OCI-LY3 (cell line): ENCODE measurements at regions not wholly inside any gene's neighbourhood (a gene's known extent, or its start where the extent isn't known, plus 50 kb on each side); places are given as distances from the start of the nearest gene placed in this dataset.

Source experiments
- H2AFZ ChIP-seq: fragments of 200-600, 300-600 bp; shearing (Covaris generic); 2 replicates; pipeline ENCODE4 v1.6.0; 2014; ENCODE audit warnings: antibody characterized with exemption, low read depth, low read length
- H3K27ac ChIP-seq: fragments of 200-600, 300-600 bp; sonication (generic); 2 replicates; pipeline ENCODE4 v1.5.1; 2014; ENCODE audit warnings: mild to moderate bottlenecking, low read length, moderate library complexity, mixed read lengths
- H3K27me3 ChIP-seq: fragments of 200-600, 300-600 bp; sonication (generic); 2 replicates; pipeline ENCODE4 v1.6.1; 2014; ENCODE audit warnings: low read depth, low read length, mixed read lengths
- H3K36me3 ChIP-seq: fragments of 200-600, 300-600 bp; sonication (generic); replicated peaks from 2 replicates; pipeline ENCODE3; 2014; ENCODE audit warnings: low read depth, low read length, mixed read lengths
- H3K4me1 ChIP-seq: fragments of 300-600, 200-600 bp; sonication (generic); 2 replicates; pipeline ENCODE4 v1.6.1; 2014; ENCODE audit warnings: low read length, mixed read lengths
- H3K4me2 ChIP-seq: fragments of 200-600, 300-600 bp; sonication (generic); 2 replicates; pipeline ENCODE4 v1.6.1; 2014; ENCODE audit warnings: low read length, mixed read lengths
- H3K4me3 ChIP-seq: fragments of 300-600, 200-600 bp; sonication (generic); 2 replicates; pipeline ENCODE4 v1.5.1; 2014; ENCODE audit warnings: antibody characterized with exemption, mild to moderate bottlenecking, low read length, moderate library complexity
- H3K79me2 ChIP-seq: fragments of 300-600, 200-600 bp; shearing (Covaris generic); 2 replicates; pipeline ENCODE4 v1.6.1; 2014; ENCODE audit warnings: mild to moderate bottlenecking, low read length, mixed read lengths
- H3K9ac ChIP-seq: fragments of 300-600, 200-600 bp; shearing (Covaris generic); 2 replicates; pipeline ENCODE4 v1.6.0; 2014; ENCODE audit warnings: mild to moderate bottlenecking, low read length, moderate library complexity
- H3K9me3 ChIP-seq: fragments of 200-600, 300-600 bp; shearing (Covaris generic); 2 replicates; pipeline ENCODE4 v1.6.1; 2014; ENCODE audit warnings: low read length, mixed read lengths; ENCODE audit not compliant: insufficient read depth
- H4K20me1 ChIP-seq: fragments of 200-600, 300-600 bp; sonication (generic); 2 replicates; pipeline ENCODE4 v1.6.1; 2016; ENCODE audit warnings: low read length, mixed read lengths; ENCODE audit not compliant: insufficient read depth
- CTCF ChIP-seq: fragments of 200-600, 300-600 bp; sonication (generic); IDR thresholded peaks from 2 replicates; pipeline ENCODE4 v1.5.1; 2014; ENCODE audit warnings: antibody characterized with exemption, low read length, low read depth
- EZH2phosphoT487 ChIP-seq: fragments of 200-600 bp; shearing (Covaris generic); IDR thresholded peaks from 2 replicates; pipeline ENCODE4 v1.6.1; 2018; ENCODE audit warnings: antibody characterized with exemption, mixed run types, low read depth

- Histone ChIP-seq H3K4me1 (peaks cover 21% of the 10 kb centered on the region), H3K79me2 (no peaks in the 10 kb centered on the region), H3K9me3 (no peaks in the 10 kb centered on the region), H3K27me3 (no peaks in the 10 kb centered on the region), H3K9ac (no peak overlapping the region), H3K27ac (no peak overlapping the region), H3K4me2 (peak overlapping the region; percentile 9; the same call in 1 of the 2 replicates), H3K36me3 (no peaks in the 10 kb centered on the region), H3K4me3 (no peak overlapping the region), H2AFZ (no peak overlapping the region), H4K20me1 (no peaks in the 10 kb centered on the region)
- TF ChIP-seq CTCF (peak; percentile 78), EZH2phosphoT487 (no peak)
These were observed 1523.7 kb downstream of the ARAP2 start for GRCh38 chr4:34720571-34720970.

DNA sequence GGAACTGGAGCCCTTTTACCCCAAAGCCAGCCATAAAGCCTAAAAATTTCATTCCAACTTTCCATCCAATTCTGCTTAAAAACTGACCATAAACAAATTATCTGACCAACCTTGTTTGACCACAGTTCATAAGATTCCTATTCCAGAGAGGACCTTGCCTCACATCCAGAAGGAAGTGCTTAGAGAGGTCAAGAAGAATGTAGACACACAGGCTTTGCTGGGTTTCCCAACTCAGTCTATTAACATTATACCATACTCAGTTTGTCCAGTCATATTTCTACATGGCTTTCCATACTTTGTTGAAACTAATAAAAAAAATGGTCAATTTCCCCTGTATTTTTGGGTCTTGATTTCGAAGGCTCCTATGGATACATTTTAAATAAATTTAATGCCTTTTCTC lies 1522.5 kb downstream of the ARAP2 start:
- Histone ChIP-seq H3K9me3 (no peaks in the 10 kb centered on the region), H3K4me3 (no peak overlapping the region), H3K9ac (no peak overlapping the region), H3K79me2 (no peaks in the 10 kb centered on the region), H3K4me2 (no peak overlapping the region), H2AFZ (no peak overlapping the region), H3K27ac (no peak overlapping the region), H4K20me1 (no peaks in the 10 kb centered on the region), H3K4me1 (peaks cover 21% of the 10 kb centered on the region), H3K36me3 (no peaks in the 10 kb centered on the region), H3K27me3 (no peaks in the 10 kb centered on the region)
- TF ChIP-seq EZH2phosphoT487 (no peak), CTCF (no peak)

DNA sequence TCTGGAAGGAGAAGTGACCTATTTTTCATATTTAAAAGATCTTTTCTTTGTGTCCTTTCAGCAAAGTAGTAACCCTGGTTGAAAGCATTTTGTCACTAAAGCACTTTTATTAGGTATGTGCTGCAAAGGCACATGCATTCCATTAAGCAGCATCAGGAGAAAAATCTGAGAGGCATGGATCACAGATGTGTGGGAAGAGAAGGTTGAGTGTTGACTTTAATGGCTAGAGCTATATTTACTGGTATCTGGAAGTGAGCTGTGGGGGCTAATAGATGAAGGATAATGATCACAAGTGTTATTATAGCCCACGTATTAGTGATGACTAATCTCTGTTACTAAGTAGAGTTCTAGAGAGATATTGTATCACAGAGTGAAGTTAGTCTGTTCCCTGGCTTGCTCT lies 1520.7 kb downstream of the ARAP2 start:
- H3K79me2 ChIP-seq = no peaks in the 10 kb centered on the region
- no peaks in the 10 kb centered on the region for H3K27me3 ChIP-seq
- H3K4me3 ChIP-seq = no peak overlapping the region
- TF ChIP-seq EZH2phosphoT487 (no peak), CTCF (no peak)
- H3K36me3 ChIP-seq = no peaks in the 10 kb centered on the region
- H3K27ac ChIP-seq = no peak overlapping the region
- no peak overlapping the region; the same call in 1 of the 2 replicates for H2AFZ ChIP-seq
- H3K9ac ChIP-seq = no peak overlapping the region
- H3K9me3 ChIP-seq = no peaks in the 10 kb centered on the region
- H3K4me2 ChIP-seq = no peak overlapping the region
- H4K20me1 ChIP-seq = no peaks in the 10 kb centered on the region
- H3K4me1 ChIP-seq = peaks cover 21% of the 10 kb centered on the region

- H3K4me2 ChIP-seq = no peak overlapping the region
- TF ChIP-seq CTCF (no peak), EZH2phosphoT487 (no peak)
These were observed 1519.8 kb downstream of the ARAP2 start for GRCh38 chr4:34724491-34724890.

More at GRCh38 chr4:34724491-34724890, 1519.8 kb downstream of the ARAP2 start:
- Histone ChIP-seq H3K36me3 (no peaks in the 10 kb centered on the region), H4K20me1 (no peaks in the 10 kb centered on the region), H2AFZ (no peak overlapping the region), H3K4me3 (no peak overlapping the region), H3K4me1 (peaks cover 21% of the 10 kb centered on the region), H3K9ac (no peak overlapping the region), H3K9me3 (no peaks in the 10 kb centered on the region), H3K27ac (no peak overlapping the region), H3K27me3 (no peaks in the 10 kb centered on the region), H3K79me2 (no peaks in the 10 kb centered on the region)
